A673 (cell line): ENCODE measurements at regions not wholly inside any gene's neighbourhood (a gene's known extent, or its start where the extent isn't known, plus 50 kb on each side); places are given as distances from the start of the nearest gene placed in this dataset.

ENCODE experiments used
- CTCF ChIP-seq: fragments of 300-800, 200-600 bp; sonication (generic); conservative IDR thresholded peaks from 2 replicates; pipeline ENCODE4 v1.5.1; 2017; ENCODE audit warnings: low read depth, mild to moderate bottlenecking, antibody characterized with exemption, low read length, moderate library complexity, mixed read lengths
- EZH2 ChIP-seq: fragments of 200-600 bp; sonication (generic); IDR thresholded peaks from 2 replicates; pipeline ENCODE4 v1.6.1; 2017; ENCODE audit warnings: borderline replicate concordance, low read depth, mild to moderate bottlenecking, mixed read lengths, antibody characterized with exemption, low read length; ENCODE audit not compliant: poor library complexity, severe bottlenecking

GRCh38 chr10:44020322-44021111 is 364.4 kb downstream of the CXCL12 start:
- TF ChIP-seq CTCF (no peak), EZH2 (no peak)
